ENCODE measurements at regions not wholly inside any gene's neighbourhood (a gene's known extent, or its start where the extent isn't known, plus 50 kb on each side); places are given as distances from the start of the nearest gene placed in this dataset.

DNA sequence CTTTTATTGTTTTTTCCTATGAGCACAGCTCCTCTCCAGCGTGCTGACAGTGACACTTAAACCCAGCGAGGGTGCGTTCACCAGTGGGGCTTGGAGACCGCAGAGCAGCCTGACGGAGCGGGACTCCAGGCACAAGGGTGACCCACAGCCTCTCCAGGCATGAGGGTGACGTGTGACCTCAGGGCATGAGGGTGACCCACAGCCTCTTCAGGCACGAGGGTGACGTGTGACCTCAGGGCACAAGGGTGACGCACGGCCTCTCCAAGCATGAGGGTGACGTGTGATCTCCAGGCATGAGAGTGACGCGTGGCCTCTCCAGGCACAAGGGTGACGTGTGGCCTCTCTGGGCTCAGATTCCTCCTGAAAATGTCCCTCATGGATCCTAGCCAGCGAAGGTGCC is 164.3 kb upstream of the TCERG1L start:
- no peak for TF ChIP-seq EZH2 (IDR thresholded peaks at IDR 0.05; ENCODE audit: borderline replicate concordance, low read depth, low read length, poor library complexity, severe bottlenecking)
- TF ChIP-seq, protein P1, sequence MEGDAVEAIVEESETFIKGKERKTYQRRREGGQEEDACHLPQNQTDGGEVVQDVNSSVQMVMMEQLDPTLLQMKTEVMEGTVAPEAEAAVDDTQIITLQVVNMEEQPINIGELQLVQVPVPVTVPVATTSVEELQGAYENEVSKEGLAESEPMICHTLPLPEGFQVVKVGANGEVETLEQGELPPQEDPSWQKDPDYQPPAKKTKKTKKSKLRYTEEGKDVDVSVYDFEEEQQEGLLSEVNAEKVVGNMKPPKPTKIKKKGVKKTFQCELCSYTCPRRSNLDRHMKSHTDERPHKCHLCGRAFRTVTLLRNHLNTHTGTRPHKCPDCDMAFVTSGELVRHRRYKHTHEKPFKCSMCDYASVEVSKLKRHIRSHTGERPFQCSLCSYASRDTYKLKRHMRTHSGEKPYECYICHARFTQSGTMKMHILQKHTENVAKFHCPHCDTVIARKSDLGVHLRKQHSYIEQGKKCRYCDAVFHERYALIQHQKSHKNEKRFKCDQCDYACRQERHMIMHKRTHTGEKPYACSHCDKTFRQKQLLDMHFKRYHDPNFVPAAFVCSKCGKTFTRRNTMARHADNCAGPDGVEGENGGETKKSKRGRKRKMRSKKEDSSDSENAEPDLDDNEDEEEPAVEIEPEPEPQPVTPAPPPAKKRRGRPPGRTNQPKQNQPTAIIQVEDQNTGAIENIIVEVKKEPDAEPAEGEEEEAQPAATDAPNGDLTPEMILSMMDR (conservative IDR thresholded peaks at IDR 0.05; ENCODE audit: low read depth, low read length): no peak
